Stimulated activated naive CD8-positive, alpha-beta T cell treated with anti-CD3 and anti-CD28 coated beads, Interleukin-15, amount 100 ng/mL, for 72 hours (primary cell): ENCODE measurements at regions not wholly inside any gene's neighbourhood (a gene's known extent, or its start where the extent isn't known, plus 50 kb on each side); places are given as distances from the start of the nearest gene placed in this dataset.

Source experiments
- ATAC-seq: fragments of 150-1000 bp; cut with Tn5 transposase; 2 replicates; pipeline ENCODE4 v1.10.0; 2021; ENCODE audit warnings: mild to moderate bottlenecking, moderate library complexity
- DNase-seq, 2 donors: peaks; one replicate each; pipeline ENCODE4 v3.0.0; 2021 to 2022
- H3K27ac Mint-ChIP-seq, 2 donors: one replicate each; pipeline ENCODE4 v1.8.0; 2022; ENCODE audit warnings: mild to moderate bottlenecking in 2 of 2, mixed read lengths in 2 of 2, moderate library complexity in 2 of 2
- H3K27me3 Mint-ChIP-seq: one replicate; pipeline ENCODE4 v1.8.0; 2022; ENCODE audit warnings: mixed read lengths
- H3K4me1 Mint-ChIP-seq: one replicate; pipeline ENCODE4 v1.8.0; 2022; ENCODE audit warnings: mild to moderate bottlenecking, mixed read lengths
- H3K4me3 Mint-ChIP-seq, 2 donors: one replicate each; pipeline ENCODE4 v1.8.0; 2022; ENCODE audit warnings: mild to moderate bottlenecking in 2 of 2, mixed read lengths in 2 of 2, moderate library complexity in 1 of 2
- H3K9me3 Mint-ChIP-seq, 2 donors: one replicate each; pipeline ENCODE4 v1.8.0; 2022; ENCODE audit warnings: mixed read lengths in 2 of 2

DNA sequence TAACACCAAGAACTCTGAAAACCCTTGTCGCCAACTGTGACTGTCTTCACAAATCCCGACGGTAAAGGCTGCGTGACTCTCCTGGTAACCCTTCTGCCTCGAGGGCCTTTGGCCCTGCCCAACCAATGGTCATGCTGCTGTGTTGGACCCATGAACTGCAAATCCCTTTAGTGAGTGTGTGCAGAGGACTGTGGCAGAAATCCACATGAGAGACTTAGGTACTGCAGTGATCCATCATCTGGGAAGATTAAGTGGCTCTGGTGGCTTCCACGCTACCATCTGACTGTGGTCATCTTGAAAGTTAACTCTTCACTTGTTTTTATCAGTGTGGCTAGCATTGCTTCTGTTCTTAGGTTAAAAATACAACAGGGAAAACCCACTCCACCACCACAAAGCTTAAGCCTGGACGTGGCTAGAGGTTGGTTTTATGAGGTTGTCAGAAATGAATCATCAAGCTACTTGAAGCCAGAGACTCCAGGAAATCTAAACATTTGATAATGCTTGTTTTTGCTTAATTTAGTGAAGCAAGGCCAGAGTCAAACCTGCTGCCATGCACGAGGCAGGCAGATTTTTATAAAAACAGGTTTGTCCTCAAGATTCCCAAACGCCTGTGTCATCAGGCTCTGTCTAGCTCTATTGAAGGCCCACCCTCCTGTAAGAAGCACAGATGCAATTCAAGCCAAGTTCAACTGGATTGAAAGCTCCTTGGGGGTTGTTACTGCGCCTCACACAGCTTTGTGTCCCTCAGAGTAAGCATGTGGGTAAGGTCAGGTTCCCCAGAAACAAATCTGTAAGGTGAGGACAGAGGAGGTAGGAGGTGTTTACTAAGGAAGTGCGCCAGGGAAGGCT lies 52.7 kb upstream of the ERCC6L2 start:
- peak overlapping the region in 1 of 2 donors; percentile 23 for H3K27ac Mint-ChIP-seq
- DNase-seq, result peak; percentile 66 to 81

DNA sequence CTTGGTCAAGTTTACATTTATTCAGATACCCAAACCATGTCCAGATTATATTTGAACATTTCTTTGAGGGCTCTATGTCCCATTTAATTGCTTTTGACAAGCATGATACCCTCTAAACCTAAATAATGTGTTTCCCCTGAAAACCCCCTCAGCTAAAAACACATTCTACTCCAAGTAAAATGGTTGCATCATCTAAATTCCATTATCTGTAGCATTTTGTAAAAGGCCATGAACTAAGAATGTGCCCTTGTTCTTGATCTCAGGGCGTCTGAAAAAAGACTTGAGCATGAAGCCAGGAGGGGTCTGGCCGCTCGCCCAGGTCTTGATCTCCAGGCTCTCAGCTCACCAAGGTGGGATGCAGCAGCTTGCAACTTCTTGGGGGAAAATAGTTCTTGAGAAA lies 53.5 kb upstream of the ERCC6L2 start:
- peaks cover 49% of the 10 kb centered on the region for H3K4me1 Mint-ChIP-seq
- ATAC-seq (no peak), DNase-seq (no peak)
- H3K27me3 Mint-ChIP-seq, result peaks cover 14% of the 10 kb centered on the region
- no peak overlapping the region for H3K27ac Mint-ChIP-seq
- H3K9me3 Mint-ChIP-seq, result peaks cover 4 to 12% of the 10 kb centered on the region in 2 donors
- H3K4me3 Mint-ChIP-seq, result peak overlapping the region; percentile 44 to 56

More for the DNA sequence above, 52.7 kb upstream of the ERCC6L2 start:
- Mint-ChIP-seq H3K9me3 (peaks cover 4 to 12% of the 10 kb centered on the region in 2 donors), H3K4me1 (peaks cover 51% of the 10 kb centered on the region), H3K4me3 (peak overlapping the region; percentile 52 to 56), H3K27me3 (peaks cover 18% of the 10 kb centered on the region)
- peak; percentile 96 for ATAC-seq

DNA sequence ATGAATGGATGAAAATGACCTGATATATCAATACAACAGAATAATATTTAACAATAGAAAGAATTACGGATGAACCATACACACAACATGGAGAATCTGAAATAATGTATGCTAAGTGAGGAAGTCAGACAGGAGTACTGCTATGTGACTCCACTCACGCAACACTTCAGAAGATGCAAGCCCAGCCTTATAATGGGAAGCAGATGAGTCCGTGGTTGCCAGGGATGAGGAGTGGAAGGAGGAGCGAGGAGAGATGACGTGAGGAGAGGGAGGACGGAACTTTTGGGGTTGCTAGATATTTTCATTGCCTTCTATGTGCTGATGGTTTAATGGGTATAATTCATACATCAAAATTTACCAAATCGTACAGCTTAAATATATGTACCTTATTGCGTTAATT lies 55.4 kb upstream of the ERCC6L2 start:
- Mint-ChIP-seq H3K9me3 (peaks cover 4 to 12% of the 10 kb centered on the region in 2 donors), H3K27me3 (peaks cover 10% of the 10 kb centered on the region), H3K4me3 (no peak overlapping the region), H3K27ac (no peak overlapping the region), H3K4me1 (peaks cover 36% of the 10 kb centered on the region)
- DNase-seq (no peak), ATAC-seq (no peak)

DNA sequence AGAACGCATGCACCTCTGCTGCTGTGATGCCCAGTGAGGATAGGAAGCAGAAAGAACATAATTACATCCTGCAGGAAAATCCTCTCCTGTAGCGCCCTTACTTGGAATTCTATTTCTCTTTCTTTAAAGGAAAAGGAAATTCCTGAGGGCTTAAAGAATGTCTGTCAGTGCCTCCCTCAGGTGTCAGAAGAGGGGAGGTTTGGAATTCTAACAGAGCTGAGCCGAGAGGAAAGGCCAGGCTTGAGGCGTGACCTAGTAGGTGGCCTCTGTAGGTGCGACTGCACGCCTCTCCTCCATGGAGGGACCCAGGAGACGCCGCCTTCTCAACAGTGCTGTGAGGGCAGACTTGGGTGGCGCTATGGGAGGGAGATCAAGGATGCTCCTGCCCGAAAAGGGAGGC lies 55.9 kb upstream of the ERCC6L2 start:
- ATAC-seq (no peak), DNase-seq (no peak)
- Mint-ChIP-seq H3K4me3 (no peak overlapping the region), H3K27ac (no peak overlapping the region), H3K9me3 (peaks cover 4 to 12% of the 10 kb centered on the region in 2 donors), H3K4me1 (peaks cover 36% of the 10 kb centered on the region), H3K27me3 (peaks cover 10% of the 10 kb centered on the region)

DNA sequence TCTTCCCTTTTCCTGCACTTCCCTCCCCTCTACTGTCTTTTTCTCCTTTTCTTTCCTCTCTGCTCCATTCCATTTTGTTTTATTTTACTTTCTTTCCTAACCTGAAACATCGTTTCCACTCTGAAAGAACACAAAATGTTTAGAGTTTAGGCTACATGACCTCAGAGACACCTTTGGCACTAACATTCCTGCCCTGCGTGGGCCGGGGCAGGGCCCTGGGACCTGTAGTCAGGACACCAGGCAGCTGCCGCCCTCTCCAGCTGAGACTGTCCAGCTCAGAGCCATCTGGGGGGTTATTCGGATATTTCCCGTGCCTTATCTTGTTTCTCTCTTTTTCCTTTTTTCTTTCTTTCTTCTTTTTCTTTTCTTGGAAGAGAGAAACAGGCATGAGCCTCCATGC lies 58.3 kb upstream of the ERCC6L2 start:
- H3K27me3 Mint-ChIP-seq, result peaks cover 10% of the 10 kb centered on the region
- H3K27ac Mint-ChIP-seq, result no peak overlapping the region
- ATAC-seq (no peak), DNase-seq (no peak)
- H3K4me3 Mint-ChIP-seq, result no peak overlapping the region
- H3K9me3 Mint-ChIP-seq, result peaks cover 4 to 12% of the 10 kb centered on the region in 2 donors
- H3K4me1 Mint-ChIP-seq, result peaks cover 15% of the 10 kb centered on the region

DNA sequence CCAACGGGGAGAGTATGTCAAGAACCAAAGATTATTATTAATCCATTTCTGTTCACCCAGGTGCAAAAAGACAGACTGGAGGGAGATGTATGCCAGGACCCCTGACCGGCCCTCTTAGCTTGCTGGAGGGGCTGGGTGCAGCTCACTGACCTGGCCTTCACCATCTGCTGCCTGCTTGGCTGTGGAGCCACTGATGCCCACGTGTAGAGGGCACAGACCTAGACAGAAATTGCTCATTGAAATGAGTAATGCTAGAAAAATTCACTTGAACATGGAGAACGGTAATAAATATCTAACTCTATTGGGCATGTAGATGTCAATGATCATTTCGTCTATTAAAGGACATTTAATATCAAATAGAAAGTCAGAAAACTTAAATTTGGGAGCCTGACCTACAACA lies 58.8 kb upstream of the ERCC6L2 start:
- DNase-seq (no peak), ATAC-seq (no peak)
- Mint-ChIP-seq H3K27me3 (peaks cover 13% of the 10 kb centered on the region), H3K4me1 (peaks cover 11% of the 10 kb centered on the region), H3K9me3 (peaks cover 4 to 12% of the 10 kb centered on the region in 2 donors), H3K27ac (no peak overlapping the region), H3K4me3 (no peak overlapping the region)

DNA sequence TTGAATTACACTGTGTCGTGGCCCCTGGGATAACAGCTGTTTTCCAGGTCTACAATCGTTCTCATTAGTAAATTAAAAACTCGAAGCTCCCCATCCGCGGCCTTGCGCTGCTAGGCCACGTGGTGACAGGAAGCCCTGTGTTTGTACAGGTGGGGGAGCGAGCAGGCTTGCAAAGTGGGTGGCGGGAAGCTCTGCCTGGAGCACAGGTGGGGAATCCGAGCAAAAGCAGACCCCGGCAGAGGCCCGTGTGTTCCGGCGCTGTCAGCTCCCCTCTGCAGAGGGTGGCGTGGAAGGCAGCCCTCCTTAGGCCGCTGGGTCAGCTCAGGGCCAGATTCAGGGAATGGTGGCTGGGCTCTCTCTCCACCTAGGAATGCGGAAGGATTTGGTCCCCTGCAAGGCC lies 59.5 kb upstream of the ERCC6L2 start:
- DNase-seq, result no peak
- peaks cover 19% of the 10 kb centered on the region for H3K27me3 Mint-ChIP-seq
- H3K27ac Mint-ChIP-seq, result no peak overlapping the region
- H3K4me3 Mint-ChIP-seq, result no peak overlapping the region
- peaks cover 4 to 8% of the 10 kb centered on the region in 2 donors for H3K9me3 Mint-ChIP-seq
- no peak for ATAC-seq
- peaks cover 11% of the 10 kb centered on the region for H3K4me1 Mint-ChIP-seq

DNA sequence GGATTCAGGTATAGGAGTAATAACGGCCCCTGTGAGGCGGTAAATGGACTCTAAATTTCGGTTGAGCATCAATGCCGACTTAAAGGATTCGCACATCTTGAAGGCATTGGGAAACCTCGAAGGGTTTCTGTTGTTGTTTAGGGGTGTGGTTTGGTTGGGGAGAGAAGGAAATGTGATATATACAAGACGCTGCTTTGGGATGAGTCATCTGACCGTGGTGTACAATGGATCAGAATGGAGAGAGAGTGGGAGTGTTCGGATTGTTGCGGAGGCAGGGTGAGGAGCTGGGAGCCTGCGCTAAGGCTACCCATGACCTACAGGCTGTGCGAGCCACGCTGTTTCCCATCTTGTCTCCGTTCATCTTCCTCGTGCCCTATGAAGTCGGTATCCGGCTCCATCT lies 60.4 kb upstream of the ERCC6L2 start:
- Mint-ChIP-seq H3K27me3 (peaks cover 16% of the 10 kb centered on the region), H3K27ac (no peak overlapping the region), H3K4me1 (peaks cover 16% of the 10 kb centered on the region), H3K4me3 (no peak overlapping the region), H3K9me3 (peaks cover 3 to 4% of the 10 kb centered on the region in 2 donors)
- ATAC-seq (no peak), DNase-seq (no peak)

DNA sequence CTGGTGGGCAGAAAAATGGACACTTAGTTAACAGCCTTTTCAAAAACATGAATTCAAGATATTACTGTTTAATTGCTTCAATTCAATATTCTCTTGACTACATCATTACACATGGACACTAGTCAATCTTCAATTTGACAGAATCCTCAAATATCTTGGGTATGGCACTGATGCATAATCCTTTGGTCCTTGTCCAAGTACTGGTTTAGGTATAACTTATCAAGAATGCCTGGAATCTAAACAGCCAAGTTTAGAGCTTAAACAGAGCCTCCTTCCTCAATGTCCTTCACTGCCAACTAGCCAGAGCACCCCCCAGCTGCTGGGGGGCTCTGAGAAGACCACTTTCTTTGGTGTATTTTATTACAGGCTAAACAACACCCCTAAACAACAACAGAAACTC lies 61.6 kb upstream of the ERCC6L2 start:
- Mint-ChIP-seq H3K9me3 (no peaks in the 10 kb centered on the region), H3K27me3 (peaks cover 9% of the 10 kb centered on the region), H3K4me3 (no peak overlapping the region), H3K4me1 (peaks cover 28% of the 10 kb centered on the region), H3K27ac (no peak overlapping the region)
- DNase-seq, result no peak
- ATAC-seq, result no peak

DNA sequence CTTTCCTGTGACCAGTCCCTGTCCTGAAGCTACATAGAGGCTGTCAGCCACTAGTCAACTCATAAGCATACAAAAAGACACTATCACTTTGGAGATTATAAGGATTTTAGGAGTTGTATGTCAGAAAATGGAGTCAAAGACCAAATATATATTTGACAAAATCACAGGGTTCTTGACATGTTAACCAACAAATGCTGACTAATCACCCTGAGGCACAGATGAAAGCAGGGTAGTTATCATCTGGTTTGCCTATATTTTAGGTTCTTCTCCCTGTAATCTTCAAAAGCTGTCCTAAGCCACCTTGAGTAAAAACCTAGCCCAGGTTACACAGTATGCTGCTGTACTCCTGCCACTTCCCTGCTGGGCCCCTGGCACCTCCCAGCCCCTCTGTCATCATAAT lies 64.7 kb upstream of the ERCC6L2 start:
- no peak for DNase-seq
- no peak overlapping the region for H3K27ac Mint-ChIP-seq
- peaks cover 20% of the 10 kb centered on the region for H3K27me3 Mint-ChIP-seq
- H3K9me3 Mint-ChIP-seq, result peaks cover 0 to 6% of the 10 kb centered on the region in 2 donors
- ATAC-seq, result no peak
- no peak overlapping the region for H3K4me3 Mint-ChIP-seq
- peaks cover 49% of the 10 kb centered on the region for H3K4me1 Mint-ChIP-seq

DNA sequence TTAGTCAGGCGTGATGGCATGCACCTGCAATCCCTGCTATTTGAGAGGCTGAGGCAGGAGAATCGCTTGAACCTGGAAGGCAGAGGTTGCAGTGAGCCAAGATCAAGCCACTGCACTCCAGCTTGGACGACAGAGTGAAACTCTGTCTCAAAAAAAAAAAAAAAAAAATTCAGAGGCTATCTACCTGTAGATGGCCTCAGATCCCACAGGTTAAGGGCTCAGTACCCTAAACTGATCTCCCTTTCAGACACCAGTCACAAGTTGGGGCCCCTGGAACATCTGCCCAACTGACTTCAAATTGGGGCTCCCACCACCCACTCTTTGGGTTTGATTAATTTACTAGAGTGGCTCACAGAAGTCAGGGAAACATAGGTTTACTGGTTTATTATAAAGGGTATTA lies 65.4 kb upstream of the ERCC6L2 start:
- H3K4me3 Mint-ChIP-seq, result no peak overlapping the region
- ATAC-seq, result no peak
- H3K9me3 Mint-ChIP-seq, result peaks cover 0 to 6% of the 10 kb centered on the region in 2 donors
- H3K27ac Mint-ChIP-seq, result peak overlapping the region in 1 of 2 donors; percentile 27
- peaks cover 49% of the 10 kb centered on the region for H3K4me1 Mint-ChIP-seq
- DNase-seq, result no peak
- H3K27me3 Mint-ChIP-seq, result peaks cover 20% of the 10 kb centered on the region

DNA sequence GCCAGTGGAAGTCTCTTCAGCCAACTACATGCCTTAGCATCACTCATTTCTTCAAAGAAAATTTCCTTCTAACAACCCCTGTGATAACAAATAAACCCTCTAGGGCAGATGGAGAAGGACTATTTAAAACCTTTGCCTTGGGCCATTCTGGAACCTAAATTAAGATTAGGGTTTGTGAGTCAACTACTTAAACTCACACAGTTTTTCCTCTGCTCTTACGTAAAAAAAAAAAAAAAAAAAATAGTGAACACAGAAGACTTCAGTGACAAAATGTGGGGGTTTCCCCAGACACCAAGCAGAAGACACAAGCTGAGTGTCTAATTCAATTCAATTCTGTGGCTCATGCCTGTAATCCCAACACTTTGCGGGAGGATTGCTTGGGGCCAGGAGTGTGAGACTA lies 65.8 kb upstream of the ERCC6L2 start:
- Mint-ChIP-seq H3K4me3 (no peak overlapping the region), H3K27me3 (peaks cover 20% of the 10 kb centered on the region), H3K27ac (peak overlapping the region in 1 of 2 donors; percentile 27), H3K4me1 (peaks cover 49% of the 10 kb centered on the region), H3K9me3 (peaks cover 0 to 6% of the 10 kb centered on the region in 2 donors)
- DNase-seq, result no peak
- ATAC-seq, result peak; percentile 55

DNA sequence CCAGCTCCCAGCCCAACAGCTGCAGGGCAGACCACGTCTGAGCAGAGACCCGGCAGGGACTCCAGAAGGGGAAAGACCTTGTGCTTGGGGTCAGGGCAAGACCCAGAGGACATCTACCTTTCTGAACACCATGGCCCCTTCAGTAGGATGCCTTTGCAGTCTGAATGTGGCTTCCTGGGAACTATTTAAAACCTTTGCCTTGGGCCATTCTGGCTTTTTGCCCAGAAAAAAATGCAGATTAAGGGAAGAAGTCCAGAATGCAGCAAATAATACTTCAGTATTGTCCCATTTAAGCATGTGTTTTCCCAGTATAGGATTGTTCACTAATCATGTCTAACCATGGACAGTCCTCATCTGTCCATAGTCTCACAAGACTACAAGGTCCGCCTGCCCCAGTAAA lies 67.5 kb upstream of the ERCC6L2 start:
- peaks cover 20% of the 10 kb centered on the region for H3K27me3 Mint-ChIP-seq
- no peak overlapping the region for H3K27ac Mint-ChIP-seq
- peaks cover 49% of the 10 kb centered on the region for H3K4me1 Mint-ChIP-seq
- H3K9me3 Mint-ChIP-seq, result peaks cover 0 to 6% of the 10 kb centered on the region in 2 donors
- ATAC-seq (no peak), DNase-seq (no peak)
- no peak overlapping the region for H3K4me3 Mint-ChIP-seq

DNA sequence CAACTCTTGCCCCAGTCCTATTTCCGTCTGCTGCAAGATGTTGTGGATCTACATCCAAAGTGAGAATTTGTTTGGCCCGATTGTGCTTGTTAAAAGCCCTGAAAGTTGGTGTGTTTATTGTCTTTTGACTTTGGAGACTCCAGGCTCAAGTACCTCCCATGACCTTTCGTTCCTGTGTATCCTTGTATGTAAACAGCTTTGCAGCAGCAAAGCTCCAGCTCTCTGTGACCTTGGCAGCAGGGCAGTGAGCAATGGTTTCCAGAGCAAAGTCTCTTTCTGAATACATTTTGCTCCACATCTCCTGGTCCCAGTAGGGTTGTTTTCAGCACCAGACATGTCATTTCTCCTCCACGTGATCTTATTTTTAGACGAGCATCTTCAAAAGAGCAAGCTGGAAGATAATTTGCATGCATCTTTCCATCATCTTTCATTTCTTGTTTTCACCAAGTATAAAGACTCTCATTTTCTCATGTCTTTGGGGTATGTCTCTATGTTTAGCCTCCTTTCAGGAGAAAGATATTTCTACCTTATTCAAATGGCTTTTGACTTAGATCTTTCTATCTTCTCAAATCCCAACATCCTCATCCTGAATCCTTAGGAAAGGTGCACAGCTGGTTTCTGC lies 68.1 kb upstream of the ERCC6L2 start:
- Mint-ChIP-seq H3K4me1 (peaks cover 49% of the 10 kb centered on the region), H3K27me3 (peaks cover 26% of the 10 kb centered on the region), H3K9me3 (peaks cover 0 to 6% of the 10 kb centered on the region in 2 donors), H3K4me3 (no peak overlapping the region), H3K27ac (no peak overlapping the region)
- DNase-seq (no peak), ATAC-seq (no peak)

DNA sequence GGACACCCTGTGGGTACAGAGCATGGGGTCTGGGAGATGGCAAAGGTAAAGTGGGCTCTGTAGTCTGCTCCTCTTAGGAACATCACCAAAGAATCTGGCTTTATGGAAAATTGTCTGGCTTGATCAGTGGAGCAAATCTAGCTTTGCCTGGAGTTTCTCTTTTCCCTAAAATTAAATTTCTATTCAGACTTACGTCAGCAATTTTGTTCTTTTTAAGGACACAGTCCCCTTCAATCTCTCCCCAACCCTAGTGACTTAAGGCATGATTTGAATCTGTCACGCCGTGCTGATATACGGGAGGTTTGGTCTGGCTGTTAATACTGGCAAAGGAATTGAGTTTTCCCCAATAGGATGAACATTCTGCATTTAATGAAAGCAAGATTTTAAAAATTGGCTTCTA lies 72.3 kb upstream of the ERCC6L2 start:
- peaks cover 21% of the 10 kb centered on the region for H3K4me1 Mint-ChIP-seq
- no peak for DNase-seq

DNA sequence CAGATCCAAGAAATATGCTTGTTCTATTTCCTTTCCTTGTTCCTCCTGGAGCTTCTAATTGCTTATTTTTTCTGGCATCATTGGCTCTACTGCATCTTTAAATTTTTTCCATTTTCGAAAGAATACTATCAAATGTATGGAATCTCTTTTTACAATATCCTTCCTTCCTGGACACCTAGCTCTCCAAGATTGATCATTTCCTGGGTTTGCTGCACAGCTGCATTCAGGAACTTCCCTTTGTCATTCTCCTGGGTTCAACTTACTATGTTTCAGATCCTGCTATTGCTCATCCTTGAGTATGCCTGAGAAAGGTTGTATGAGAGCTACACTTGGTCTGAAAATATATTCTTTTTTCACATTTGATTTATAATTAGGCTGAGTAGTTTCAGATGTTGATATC lies 73.7 kb upstream of the ERCC6L2 start:
- ATAC-seq (no peak), DNase-seq (no peak)
- H3K9me3 Mint-ChIP-seq, result no peaks in the 10 kb centered on the region
- H3K27me3 Mint-ChIP-seq, result peaks cover 16% of the 10 kb centered on the region
- no peak overlapping the region for H3K4me3 Mint-ChIP-seq
- no peak overlapping the region for H3K27ac Mint-ChIP-seq
- H3K4me1 Mint-ChIP-seq, result peaks cover 8% of the 10 kb centered on the region

More for the DNA sequence above, 72.3 kb upstream of the ERCC6L2 start:
- Mint-ChIP-seq H3K27me3 (peaks cover 27% of the 10 kb centered on the region), H3K9me3 (peaks cover 0 to 6% of the 10 kb centered on the region in 2 donors), H3K27ac (no peak overlapping the region), H3K4me3 (no peak overlapping the region)
- no peak for ATAC-seq
